SIG-M5 treated with dmso at 0.1 percent for 504 hours (cell line): ENCODE measurements at regions not wholly inside any gene's neighbourhood (a gene's known extent, or its start where the extent isn't known, plus 50 kb on each side); places are given as distances from the start of the nearest gene placed in this dataset.
"Not testable (repeated sequence)": the region's sequence is repeated elsewhere in the genome, so short reads cannot be mapped to it uniquely, and the experiment has no call there.

Experiments
- DNase-seq: peaks from one replicate; lab custom pipeline; 2025; ENCODE audit not compliant: unreplicated experiment; lab: John Stamatoyannopoulos, UW

DNA sequence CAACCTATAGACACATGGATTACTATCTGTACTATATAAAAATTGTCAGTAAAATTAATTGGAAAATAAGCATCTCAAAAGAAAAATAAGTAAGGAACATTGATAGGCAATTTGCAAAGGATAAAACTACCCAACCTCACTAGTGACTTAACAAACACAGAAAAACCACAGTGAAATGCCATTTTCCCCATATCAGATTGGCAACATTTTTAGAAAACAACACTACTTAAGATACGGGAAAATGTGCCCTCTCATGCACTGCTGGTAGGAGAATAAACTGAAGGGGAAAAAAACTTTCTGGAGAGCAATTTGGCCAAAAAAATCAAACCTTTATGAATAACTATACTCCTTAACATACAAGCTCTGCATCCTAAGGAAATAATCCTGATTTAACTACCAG lies 254.0 kb downstream of the DEPDC1B start:
- no peak for DNase-seq

DNA sequence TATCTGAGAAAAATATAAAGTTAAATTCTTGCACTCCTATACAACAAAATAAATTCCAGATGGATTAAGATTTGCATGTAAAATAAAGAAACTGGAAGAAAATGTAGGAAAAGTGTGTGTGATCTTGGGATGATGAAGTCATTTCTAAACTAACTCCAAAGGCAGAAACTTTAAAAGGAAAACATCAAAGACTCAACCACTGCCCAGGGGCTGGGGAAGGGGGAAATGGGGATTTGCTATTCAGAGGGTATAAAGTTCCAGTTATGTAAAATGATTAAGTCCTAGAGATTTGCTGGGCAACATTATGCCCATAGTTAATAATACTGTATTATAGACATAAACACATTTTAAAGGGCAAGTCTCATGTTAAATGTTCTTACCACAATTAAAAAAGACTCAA lies 254.5 kb downstream of the DEPDC1B start:
- no peak for DNase-seq

DNA sequence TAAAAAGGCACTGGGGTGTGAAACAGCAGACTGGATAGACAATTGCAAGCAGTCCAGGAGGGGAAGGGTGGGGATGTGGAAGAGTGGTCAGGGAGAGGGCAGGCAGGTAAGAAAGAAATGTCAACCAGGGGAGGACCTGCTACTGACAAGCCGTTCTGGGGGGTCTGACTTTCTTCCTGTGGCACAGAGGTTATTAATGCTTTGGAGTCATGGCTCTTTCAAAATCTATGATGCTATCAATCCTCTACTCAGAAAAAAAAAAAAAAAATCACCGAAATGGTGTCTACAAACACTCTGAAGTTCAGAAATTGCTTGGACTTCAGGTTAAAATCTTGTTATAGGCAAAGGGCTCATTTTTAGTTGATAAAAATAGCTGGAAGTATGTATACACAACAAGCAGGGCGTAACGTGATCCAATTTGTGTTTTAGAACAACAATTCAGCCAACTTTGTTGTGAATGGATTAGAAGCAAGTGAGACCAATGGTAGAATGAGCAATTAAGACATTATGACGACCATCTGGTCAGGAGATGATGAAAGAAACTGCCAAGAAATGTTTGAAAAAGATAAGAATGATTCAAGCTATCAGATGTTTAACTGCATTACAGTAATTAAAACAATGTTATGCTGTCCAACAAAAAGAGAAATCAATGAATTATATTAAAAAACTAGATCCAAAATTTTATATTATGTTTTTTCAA lies 255.2 kb downstream of the DEPDC1B start:
- no peak for DNase-seq

DNA sequence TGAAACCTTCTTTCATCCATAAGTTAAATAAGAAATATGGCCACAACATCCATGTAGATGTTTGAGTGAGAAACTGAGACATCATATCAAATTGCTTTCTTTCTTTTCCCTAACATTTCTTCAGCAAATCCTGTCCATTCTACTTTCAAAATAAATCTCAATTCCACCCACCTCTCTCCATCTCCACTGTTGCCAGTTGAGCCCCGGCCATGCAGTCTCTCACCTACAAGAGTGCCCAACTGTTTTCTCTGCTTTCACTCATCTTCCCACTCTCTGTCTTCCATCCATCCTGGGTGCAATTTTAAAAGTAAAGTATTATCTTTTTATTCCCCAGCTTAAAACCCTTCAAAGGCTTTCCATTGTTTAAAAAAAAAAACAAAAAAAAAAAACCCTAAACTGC lies 260.4 kb downstream of the DEPDC1B start:
- DNase-seq = no peak

DNA sequence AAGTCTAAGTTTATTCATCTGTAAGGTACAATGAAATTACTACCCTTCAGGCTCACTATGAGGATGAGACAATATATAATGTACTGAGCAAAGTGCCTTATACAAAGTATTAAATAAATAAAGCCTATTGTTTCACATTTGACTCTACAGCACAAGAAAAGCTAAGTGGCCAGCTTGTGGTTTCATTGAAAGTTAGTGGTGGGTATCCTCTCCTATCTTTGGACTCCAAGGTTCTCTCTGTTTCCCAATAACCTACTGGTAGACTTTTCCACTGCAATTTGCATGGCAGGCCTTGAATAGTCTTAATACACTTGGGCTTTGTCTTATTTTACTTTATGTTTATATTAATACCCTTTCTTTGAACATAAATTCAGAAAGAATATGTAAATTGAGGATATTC lies 262.7 kb downstream of the DEPDC1B start:
- DNase-seq = no peak

DNA sequence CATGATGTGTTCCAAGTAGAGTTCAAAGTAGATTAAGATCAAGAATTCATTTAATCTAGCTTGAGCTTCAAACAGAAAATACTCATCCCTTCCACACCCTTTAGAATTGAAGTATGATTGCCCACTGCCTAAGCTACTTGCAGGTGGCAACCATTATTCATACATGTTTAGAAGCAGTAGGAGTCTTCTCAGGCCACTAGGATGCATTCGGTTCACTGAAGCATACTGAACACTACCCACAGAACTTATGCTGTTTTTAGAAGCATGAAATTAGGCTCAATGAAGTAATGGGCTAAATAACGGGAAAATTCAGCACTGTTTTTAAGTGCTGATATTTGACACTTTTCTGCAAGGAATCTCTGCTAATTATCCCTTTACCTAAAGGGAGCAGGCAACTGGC lies 263.4 kb downstream of the DEPDC1B start:
- no peak for DNase-seq

DNA sequence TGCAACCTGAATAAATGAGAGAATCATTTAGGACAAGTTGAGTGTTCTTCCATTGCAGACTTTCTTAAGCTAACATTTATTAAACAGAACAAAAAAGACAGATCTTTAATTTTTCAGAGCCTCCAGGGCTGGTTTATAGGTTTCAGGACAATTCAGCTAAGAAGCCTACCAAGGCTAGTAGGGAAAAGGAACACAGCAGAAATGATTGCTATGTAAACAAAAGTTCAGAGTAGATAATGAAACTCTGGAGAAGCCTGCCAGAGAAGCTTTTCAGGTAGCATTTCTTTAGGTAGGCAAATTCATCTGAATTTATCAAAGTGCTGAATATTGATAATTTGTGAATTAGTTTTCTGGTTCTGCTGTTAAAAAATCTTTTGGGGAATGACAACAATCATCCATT lies 264.2 kb downstream of the DEPDC1B start:
- DNase-seq = no peak

DNA sequence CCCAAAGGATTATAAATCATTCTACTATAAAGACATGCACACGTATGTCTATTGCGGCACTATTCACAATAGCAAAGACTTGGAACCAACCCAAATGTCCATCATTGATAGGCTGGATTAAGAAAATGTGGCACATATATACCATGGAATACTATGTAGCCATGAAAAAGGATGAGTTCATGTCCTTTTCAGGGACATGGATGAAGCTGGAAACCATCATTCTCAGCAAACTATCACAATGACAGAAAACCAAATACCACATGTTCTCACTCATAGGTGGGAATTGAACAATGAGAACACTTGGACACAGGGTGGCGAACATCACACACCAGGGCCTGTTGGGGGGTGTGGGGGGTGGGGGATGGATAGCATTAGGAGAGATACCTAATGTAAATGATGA lies 273.8 kb downstream of the DEPDC1B start:
- DNase-seq = not testable (repeated sequence)

DNA sequence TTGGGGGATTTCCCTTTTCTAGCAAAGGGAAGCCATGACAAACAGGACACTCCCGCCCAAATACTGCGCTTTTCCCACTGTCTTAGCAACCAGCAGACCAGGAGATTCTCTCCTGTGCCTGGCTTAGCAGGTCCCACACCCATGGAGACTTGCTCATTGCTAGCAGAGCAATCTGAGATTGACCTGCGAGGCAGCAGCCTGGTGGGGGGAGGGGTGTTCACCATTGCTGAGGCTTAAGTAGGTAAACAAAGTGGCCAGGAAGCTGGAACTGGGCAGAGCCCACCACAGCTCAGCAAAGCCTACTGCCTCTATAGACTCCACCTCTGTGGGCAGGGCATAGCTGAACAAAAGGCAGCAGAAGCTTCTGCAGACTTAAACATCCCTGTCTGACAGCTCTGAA lies 279.2 kb downstream of the DEPDC1B start:
- DNase-seq = not testable (repeated sequence)

DNA sequence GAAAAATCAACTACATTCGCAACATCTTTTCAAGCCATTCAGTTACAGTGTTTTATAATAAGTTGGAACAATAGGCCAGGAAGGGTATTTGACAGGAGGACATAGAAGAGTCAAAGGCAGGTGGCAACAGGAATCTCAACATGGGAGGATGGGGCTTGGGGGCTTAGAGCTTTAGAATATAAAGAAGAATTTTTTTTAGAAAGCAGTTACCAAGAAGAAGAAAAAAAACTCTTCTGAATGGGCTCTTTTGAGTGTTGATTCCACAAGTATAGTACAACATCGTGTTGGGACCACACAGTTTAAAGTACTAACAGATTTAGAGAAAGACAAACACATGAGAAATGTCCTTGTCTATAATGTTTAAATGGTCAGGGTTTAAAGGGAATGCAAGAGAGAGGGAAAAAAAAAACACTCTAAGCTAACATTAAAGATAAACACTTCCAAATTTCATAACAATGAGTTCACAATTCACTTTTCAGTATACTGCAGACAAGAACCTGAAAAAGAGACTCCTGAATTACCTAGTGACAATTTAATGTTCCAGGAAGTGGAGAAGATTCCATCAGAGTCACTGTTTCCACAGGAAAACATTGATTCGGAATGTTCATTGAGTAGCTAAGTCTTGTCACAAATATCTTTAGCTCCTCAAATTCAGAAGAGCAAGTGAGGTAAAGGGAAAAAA lies 282.3 kb downstream of the DEPDC1B start:
- no peak for DNase-seq

DNA sequence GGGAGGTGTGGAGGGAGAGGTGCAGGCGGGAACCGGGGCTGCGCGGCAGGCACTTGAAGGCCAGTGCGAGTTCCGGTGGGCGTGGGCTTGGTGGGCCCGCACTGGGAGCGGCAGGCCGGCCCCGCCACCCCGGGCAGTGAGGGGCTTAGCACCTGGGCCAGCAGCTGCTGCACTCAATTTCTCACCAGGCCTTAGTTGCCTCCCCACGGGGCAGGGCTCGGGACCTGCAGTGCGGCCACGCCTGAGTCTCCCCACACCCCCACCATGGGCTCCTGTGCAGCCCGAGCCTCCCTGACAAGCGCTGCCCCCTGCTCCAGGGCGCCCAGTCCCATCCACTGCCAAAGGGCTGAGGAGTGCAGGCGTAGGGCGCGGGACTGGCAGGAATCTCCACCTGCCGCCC lies 284.5 kb downstream of the DEPDC1B start:
- no peak for DNase-seq

DNA sequence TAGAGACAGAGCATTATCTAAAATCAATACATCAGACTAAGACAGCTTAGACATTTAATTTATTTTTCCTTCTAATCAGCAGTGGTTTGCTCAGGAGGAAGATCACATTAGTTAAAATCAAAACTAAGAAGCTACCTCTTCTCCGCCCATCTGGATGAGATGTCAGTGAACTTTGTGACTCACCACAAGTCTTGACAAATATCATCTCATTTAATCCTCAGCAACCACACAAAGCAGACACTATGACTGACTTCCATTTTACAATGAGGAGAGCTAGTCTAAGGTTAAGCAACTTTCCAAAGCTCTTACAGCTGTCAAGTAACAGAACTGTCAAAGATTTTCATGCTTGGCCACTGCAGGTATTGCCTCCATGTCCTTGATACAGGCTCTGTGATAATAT lies 289.5 kb downstream of the DEPDC1B start:
- no peak for DNase-seq

DNA sequence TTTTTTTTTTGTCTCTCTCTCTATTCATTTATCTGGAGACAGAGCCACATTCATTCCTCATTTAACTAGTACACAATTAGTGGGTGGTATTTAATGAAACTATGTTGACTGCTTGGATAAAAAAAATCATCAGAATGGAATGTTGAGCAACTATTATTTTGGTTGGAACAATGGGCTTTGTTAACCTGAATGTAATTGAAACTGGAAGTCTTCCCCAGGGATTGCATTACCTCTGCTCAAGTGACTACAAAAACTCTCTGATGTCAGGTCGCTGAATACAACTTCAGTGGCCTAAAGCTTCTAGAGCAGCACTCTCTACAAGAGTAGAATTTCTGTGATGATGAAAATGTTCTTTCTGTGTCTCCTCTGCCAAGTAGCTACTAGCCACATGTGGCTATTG lies 295.8 kb downstream of the DEPDC1B start:
- DNase-seq = no peak

DNA sequence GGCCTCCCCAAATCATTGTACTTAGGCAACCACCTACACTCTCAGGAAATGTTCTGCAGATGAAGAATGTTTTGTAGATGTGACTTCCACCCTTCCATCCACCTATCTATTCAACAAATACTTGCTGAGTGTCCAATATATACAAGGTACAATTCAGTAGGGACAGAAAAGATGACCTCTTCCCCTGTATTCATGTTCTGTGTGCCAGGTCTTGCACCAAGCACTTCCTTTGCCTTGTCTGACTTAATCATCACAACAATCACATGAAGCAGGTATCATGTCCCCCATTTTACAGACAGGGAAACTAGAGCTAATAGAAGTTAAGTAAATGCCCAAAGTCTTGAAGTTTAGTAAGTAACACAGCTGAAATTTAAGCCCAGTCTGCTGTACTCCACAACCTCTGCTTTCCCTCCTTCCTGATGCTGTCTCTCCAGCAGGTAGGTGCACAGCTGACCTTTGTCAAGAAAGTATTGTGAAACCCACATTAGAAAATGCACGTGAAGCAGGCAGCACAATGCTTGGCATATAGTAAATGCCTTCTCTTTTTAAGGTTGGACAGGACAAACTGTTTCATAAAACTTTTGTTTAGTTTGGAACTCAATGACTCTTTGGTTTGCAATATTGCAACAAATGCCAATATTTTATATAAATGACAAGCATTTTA lies 296.5 kb downstream of the DEPDC1B start:
- no peak for DNase-seq

DNA sequence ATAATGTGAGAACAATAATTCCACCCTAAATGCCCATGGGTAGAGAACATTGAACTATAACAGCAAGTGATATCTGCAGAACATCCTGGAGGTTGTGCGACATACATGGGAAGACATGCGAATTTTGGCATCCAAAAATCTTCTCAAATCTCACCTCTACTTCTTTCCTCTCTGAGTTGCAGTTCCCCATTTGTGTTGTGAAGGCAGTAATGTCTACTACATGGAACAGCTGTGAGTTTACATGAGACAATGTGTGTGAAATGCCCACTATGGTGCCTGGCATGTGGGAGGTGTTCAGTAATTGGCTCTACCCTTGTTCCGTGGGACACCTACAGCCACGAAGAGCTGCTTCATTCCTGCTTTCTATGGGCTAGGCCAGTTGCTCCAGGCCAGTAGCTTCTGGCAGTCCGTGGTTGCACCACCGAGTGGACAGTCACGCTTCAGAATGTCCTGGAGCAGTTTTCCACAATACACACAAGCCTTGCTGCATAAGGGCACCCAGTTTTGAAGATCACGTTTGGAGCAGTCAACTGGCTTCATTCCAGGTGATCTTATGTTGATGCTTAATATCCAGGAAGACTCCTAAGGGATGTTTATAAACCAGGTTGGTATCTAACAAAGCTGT lies 297.7 kb downstream of the DEPDC1B start:
- no peak for DNase-seq

DNA sequence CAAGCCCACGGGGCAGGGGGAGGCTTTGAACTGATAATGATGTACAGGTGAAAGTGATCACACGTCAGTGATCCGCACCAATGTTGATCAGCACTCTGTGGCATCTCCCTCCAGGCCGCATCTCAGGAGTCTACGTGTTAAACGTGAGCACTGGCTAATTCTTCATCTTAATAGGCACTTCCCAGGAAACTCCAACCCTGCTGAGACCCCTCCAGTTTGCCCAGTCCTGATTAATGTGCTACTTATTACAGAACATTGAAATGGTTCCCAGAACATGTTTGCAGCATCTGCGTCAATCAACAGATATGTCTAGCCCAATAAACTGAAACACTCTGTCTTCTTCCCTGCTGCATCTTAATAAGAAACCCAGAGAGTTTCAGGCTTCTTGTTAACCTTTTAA lies 298.4 kb downstream of the DEPDC1B start:
- DNase-seq = no peak

DNA sequence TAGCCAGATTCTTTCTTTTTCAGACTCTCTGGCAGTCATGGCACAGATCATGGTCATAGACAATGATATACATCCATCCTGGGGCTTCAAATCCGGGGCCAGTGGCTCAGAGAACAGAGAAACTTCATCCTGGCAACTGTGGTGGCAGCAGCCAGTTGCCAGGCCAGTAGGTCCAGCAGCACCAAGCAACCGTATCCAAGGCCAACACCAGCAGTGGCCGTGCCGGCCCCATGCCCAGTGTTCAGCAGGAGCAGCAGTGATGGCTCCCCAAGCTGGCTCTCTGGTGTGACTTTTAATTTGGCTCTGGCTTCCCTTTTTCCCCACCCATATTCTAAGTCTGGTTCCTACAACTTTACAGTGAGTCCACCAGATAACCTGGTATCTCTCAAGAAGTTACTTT lies 300.5 kb downstream of the DEPDC1B start:
- no peak for DNase-seq

DNA sequence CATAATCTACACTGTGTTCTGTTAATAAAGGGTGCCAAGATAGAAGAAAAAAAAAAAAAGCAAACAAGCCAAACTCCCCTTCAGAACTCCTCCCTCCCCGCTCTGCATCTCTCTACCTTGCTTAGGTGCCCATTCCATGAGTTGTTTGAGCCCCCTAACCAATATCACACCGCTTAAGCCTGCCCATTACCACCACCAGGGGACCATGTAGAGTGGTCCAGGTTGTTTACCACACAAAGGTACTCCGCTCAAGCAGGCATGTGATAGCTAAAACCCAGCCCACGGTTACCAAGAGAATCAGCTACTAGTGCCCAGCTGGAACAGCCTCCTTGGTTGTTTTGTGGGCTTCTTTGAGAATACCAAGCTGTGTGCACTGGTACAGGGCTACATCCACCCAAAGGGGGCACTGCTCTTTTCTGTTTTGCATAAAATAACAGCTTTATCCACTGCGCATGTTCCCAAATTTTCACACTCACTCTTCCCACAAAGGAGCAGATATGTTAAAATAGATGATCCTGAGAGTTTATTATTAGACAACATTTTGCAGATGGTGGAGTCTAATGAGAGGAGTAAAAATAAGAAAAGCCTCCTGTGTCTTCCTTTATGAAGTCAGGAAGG lies 304.1 kb downstream of the DEPDC1B start:
- no peak for DNase-seq

DNA sequence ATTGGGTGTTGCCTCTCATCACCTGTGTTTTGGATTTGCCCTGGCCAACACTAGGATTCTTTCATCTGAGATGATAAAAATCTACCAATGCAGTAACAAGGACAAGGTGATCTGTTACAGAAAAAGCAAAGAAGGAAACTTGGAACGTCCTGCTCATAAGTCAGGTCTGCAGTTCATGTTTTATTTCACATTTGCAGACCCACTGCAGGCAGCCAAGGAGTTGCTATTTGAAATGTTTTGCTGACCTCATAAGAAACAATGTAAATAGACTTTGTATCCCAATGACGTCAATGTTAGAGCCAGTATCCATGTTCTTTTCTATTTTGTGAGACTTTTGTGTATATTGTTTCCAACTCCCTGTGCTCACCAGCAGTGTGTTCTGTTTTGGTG lies 312.9 kb downstream of the DEPDC1B start:
- DNase-seq = no peak

DNA sequence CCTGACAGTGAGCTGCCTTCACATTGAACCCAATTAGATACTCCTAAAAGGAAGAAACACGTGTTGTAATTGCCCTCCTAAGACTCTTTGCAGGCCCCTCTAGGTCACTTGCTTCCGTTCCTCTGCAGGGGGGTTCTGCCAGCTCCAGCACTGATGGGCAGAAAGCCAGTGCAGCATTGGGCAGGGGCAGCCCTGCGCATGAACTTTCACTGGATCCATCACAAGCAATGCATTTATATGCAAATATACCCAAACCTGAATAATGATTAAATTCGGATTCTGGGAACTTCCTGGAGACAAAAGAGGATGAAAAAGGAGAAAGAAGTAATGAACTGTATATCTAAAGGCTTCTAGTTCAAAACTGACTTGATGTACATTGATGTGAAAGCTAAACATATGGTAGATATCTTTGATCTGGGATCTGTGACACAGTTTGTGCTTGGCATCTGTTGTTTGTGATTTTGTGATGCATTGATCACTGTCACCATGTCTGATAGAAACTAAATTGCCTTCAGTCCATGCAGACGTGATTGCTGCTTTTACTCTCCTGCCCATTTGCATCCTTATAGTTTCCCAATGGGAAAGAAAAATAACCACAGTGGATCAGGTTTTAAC lies 313.4 kb downstream of the DEPDC1B start:
- no peak for DNase-seq

DNA sequence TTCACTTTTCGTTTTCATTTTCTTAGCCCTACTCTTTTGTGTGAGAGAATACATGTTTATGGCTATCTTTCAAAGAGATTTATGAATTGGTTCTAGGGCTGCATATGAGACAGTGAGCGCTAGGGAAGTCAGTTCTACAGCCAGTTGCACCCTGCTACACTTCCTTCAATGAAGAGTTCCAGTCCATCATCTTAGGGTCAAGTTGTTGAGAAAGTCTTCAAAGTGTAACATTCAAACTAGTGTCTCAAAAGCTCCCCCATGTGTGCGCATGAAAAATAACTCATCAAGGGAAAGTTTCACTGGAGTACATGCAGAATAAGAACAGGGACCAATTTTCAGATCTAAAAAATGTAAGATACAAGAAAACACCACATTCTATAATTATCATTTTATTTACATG lies 317.2 kb downstream of the DEPDC1B start:
- peak; percentile 86 for DNase-seq
